MCF 10A (cell line): ENCODE measurements at regions not wholly inside any gene's neighbourhood (a gene's known extent, or its start where the extent isn't known, plus 50 kb on each side); places are given as distances from the start of the nearest gene placed in this dataset.

Source experiments
- BruUV-seq: library from RNA; stranded (reverse); fragments of 400-500 nt; replicated peaks from 2 replicates; lab custom pipeline; 2021; lab: Mats Ljungman, UMichigan
- CTCF ChIA-PET: fragments of 300-600 bp; sonication (Branson Sonifier 250); formaldehyde crosslinking; extraction: SDS; loops from one replicate; lab custom pipeline; 2021; ENCODE audit warnings: antibody characterized with exemption, inconsistent platforms; lab: Yijun Ruan, JAX
- POLR2A ChIA-PET: fragments of 300-600, 350-650 bp; sonication (Branson Sonifier 250); formaldehyde crosslinking; extraction: SDS; loops from one replicate; lab custom pipeline; 2020; ENCODE audit warnings: antibody characterized with exemption, inconsistent platforms; lab: Yijun Ruan, JAX
- DNase-seq: peaks from one replicate; pipeline ENCODE4 v3.0.0-alpha.2; 2018; ENCODE audit not compliant: unreplicated experiment
- H3K27ac Mint-ChIP-seq: one replicate; pipeline ENCODE4 v1.8.0; 2022; ENCODE audit warnings: mild to moderate bottlenecking, low read depth, mixed read lengths; ENCODE audit not compliant: unreplicated experiment
- H3K27me3 Mint-ChIP-seq: one replicate; pipeline ENCODE4 v1.8.0; 2022; ENCODE audit warnings: mixed read lengths; ENCODE audit not compliant: insufficient read depth, unreplicated experiment
- H3K36me3 Mint-ChIP-seq: one replicate; pipeline ENCODE4 v1.8.0; 2022; ENCODE audit warnings: mild to moderate bottlenecking, moderate library complexity, mixed read lengths; ENCODE audit not compliant: insufficient read depth, unreplicated experiment
- H3K4me1 Mint-ChIP-seq: one replicate; pipeline ENCODE4 v1.8.0; 2022; ENCODE audit warnings: mixed read lengths; ENCODE audit not compliant: insufficient read depth, unreplicated experiment
- H3K4me3 Mint-ChIP-seq: one replicate; pipeline ENCODE4 v1.8.0; 2022; ENCODE audit warnings: mild to moderate bottlenecking, moderate library complexity, mixed read lengths; ENCODE audit not compliant: unreplicated experiment
- H3K9me3 Mint-ChIP-seq: one replicate; pipeline ENCODE4 v1.8.0; 2022; ENCODE audit warnings: mixed read lengths; ENCODE audit not compliant: unreplicated experiment
- CTCF ChIP-seq: fragments of 200-600 bp; IDR thresholded peaks from one replicate; pipeline ENCODE4 v1.8.0; 2022; ENCODE audit warnings: antibody characterized with exemption, mild to moderate bottlenecking; ENCODE audit not compliant: unreplicated experiment
- intact Hi-C: fragments of 100-400 bp; cut with micrococcal nuclease; formaldehyde crosslinking; loops from 2 replicates; pipeline ENCODE4 v1.14.1; 2022

- ChIA-PET CTCF (no interaction called here), POLR2A (no interaction called here)
- H3K27me3 Mint-ChIP-seq, result peaks cover 100% of the 10 kb centered on the region
- no peaks in the 10 kb centered on the region for H3K36me3 Mint-ChIP-seq
- no peak overlapping the region for H3K27ac Mint-ChIP-seq
- H3K9me3 Mint-ChIP-seq, result no peaks in the 10 kb centered on the region
- H3K4me3 Mint-ChIP-seq, result no peak overlapping the region
- DNase-seq, result no peak
- intact Hi-C loops, result no loop called here
- no peaks in the 10 kb centered on the region for H3K4me1 Mint-ChIP-seq
- TF ChIP-seq CTCF, result no peak
- no TSS peak for BruUV-seq
Observed at GRCh38 chr7:10106609-10107008, 867.1 kb upstream of the PHF14 start.

- peaks cover 84% of the 10 kb centered on the region for H3K27me3 Mint-ChIP-seq
- H3K36me3 Mint-ChIP-seq, result no peaks in the 10 kb centered on the region
- no peak overlapping the region for H3K27ac Mint-ChIP-seq
- ChIA-PET POLR2A (no interaction called here), CTCF (no interaction called here)
- H3K4me1 Mint-ChIP-seq, result no peaks in the 10 kb centered on the region
- intact Hi-C loops, result no loop called here
- DNase-seq, result no peak
- no peak overlapping the region for H3K4me3 Mint-ChIP-seq
- no peaks in the 10 kb centered on the region for H3K9me3 Mint-ChIP-seq
- TF ChIP-seq CTCF, result no peak
- BruUV-seq, result no TSS peak
Observed at GRCh38 chr7:10116511-10116910, 857.2 kb upstream of the PHF14 start.

GRCh38 chr7:10117815-10118214, 855.9 kb upstream of the PHF14 start:
- no peaks in the 10 kb centered on the region for H3K9me3 Mint-ChIP-seq
- peaks cover 84% of the 10 kb centered on the region for H3K27me3 Mint-ChIP-seq
- no peak for TF ChIP-seq CTCF
- no TSS peak for BruUV-seq
- no peak overlapping the region for H3K27ac Mint-ChIP-seq
- ChIA-PET CTCF (interaction anchor here (0.6 kb wide), 1 partner anchor 1755 kb away, joined by 3 read pairs; no protein-coding TSS in a partner anchor), POLR2A (no interaction called here)
- intact Hi-C loops, result no loop called here
- no peaks in the 10 kb centered on the region for H3K36me3 Mint-ChIP-seq
- no peaks in the 10 kb centered on the region for H3K4me1 Mint-ChIP-seq
- DNase-seq, result no peak
- H3K4me3 Mint-ChIP-seq, result no peak overlapping the region

GRCh38 chr7:10120936-10121335, 852.7 kb upstream of the PHF14 start:
- ChIA-PET POLR2A (interaction anchor here (0.7 kb wide), 1 partner anchor 11 kb away, joined by 3 read pairs; no protein-coding TSS in a partner anchor), CTCF (no interaction called here)
- Mint-ChIP-seq H3K4me3 (no peak overlapping the region), H3K36me3 (no peaks in the 10 kb centered on the region), H3K27ac (no peak overlapping the region), H3K27me3 (peaks cover 81% of the 10 kb centered on the region), H3K9me3 (no peaks in the 10 kb centered on the region), H3K4me1 (no peaks in the 10 kb centered on the region)
- DNase-seq, result no peak
- BruUV-seq, result no TSS peak
- no peak for TF ChIP-seq CTCF
- intact Hi-C loops, result no loop called here
